GM10266 (cell line): ENCODE measurements at regions not wholly inside any gene's neighbourhood (a gene's known extent, or its start where the extent isn't known, plus 50 kb on each side); places are given as distances from the start of the nearest gene placed in this dataset.
"Not testable (repeated sequence)": the region's sequence is repeated elsewhere in the genome, so short reads cannot be mapped to it uniquely, and the experiment has no call there.

ENCODE experiments used
- DNase-seq: peaks from one replicate; pipeline ENCODE4 v3.0.0; 2012; ENCODE audit errors: extremely low spot score
- CTCF ChIP-seq: IDR thresholded peaks from 2 replicates; pipeline ENCODE4 v1.5.1; 2012; ENCODE audit warnings: mild to moderate bottlenecking, low read depth; ENCODE audit not compliant: control insufficient read depth, insufficient read depth; ENCODE audit errors: missing control alignments

- DNase-seq = no peak
- TF ChIP-seq CTCF = no peak
Measured at GRCh38 chr6:8821981-8822381, 386.6 kb upstream of the SLC35B3 start.

- TF ChIP-seq CTCF = no peak
Measured at GRCh38 chr6:8820313-8820712, 385.0 kb upstream of the SLC35B3 start.

GRCh38 chr6:8819446-8819845, 384.1 kb upstream of the SLC35B3 start:
- TF ChIP-seq CTCF = no peak
- DNase-seq = no peak

More at GRCh38 chr6:8820313-8820712, 385.0 kb upstream of the SLC35B3 start:
- no peak for DNase-seq

GRCh38 chr6:8814440-8815000, 379.2 kb upstream of the SLC35B3 start:
- no peak for DNase-seq
- TF ChIP-seq CTCF = no peak

GRCh38 chr6:8810325-8810724, 375.0 kb upstream of the SLC35B3 start:
- TF ChIP-seq CTCF = no peak
- DNase-seq = no peak

GRCh38 chr6:8809662-8810061, 374.3 kb upstream of the SLC35B3 start:
- DNase-seq = no peak
- no peak for TF ChIP-seq CTCF

- DNase-seq = no peak
- TF ChIP-seq CTCF = no peak
Measured at GRCh38 chr6:8803181-8803760, 367.9 kb upstream of the SLC35B3 start.

- not testable (repeated sequence) for DNase-seq
Measured at GRCh38 chr6:8802397-8802796, 367.1 kb upstream of the SLC35B3 start.
